ENCODE measurements at regions not wholly inside any gene's neighbourhood (a gene's known extent, or its start where the extent isn't known, plus 50 kb on each side); places are given as distances from the start of the nearest gene placed in this dataset.
"Not testable (repeated sequence)": the region's sequence is repeated elsewhere in the genome, so short reads cannot be mapped to it uniquely, and the experiment has no call there.

DNA sequence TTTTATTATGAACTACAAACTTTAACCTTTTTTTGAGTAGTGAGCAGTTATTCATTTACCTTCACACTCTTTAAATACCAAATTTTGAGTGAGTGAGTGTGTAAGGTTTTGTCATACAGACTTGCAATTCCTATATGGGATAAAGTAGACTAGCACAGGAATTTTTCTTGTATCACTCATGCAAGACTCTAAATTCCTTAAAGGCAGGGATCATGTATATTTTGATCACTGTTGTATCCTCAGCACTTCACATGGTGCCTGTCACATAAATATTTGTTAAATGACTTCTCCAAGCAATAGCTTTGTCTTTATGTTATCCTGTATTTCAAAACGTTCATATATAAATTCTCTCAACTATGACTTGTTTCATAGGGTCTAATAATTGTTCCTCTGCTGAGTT is 119.1 kb upstream of the NBPF19 start:
- TF ChIP-seq POLR2AphosphoS5 (IDR thresholded peaks at IDR 0.05) = not testable (repeated sequence)
- TF ChIP-seq, protein P1, sequence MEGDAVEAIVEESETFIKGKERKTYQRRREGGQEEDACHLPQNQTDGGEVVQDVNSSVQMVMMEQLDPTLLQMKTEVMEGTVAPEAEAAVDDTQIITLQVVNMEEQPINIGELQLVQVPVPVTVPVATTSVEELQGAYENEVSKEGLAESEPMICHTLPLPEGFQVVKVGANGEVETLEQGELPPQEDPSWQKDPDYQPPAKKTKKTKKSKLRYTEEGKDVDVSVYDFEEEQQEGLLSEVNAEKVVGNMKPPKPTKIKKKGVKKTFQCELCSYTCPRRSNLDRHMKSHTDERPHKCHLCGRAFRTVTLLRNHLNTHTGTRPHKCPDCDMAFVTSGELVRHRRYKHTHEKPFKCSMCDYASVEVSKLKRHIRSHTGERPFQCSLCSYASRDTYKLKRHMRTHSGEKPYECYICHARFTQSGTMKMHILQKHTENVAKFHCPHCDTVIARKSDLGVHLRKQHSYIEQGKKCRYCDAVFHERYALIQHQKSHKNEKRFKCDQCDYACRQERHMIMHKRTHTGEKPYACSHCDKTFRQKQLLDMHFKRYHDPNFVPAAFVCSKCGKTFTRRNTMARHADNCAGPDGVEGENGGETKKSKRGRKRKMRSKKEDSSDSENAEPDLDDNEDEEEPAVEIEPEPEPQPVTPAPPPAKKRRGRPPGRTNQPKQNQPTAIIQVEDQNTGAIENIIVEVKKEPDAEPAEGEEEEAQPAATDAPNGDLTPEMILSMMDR (IDR thresholded peaks at IDR 0.05) = not testable (repeated sequence)
